A673 (cell line): ENCODE measurements at regions not wholly inside any gene's neighbourhood (a gene's known extent, or its start where the extent isn't known, plus 50 kb on each side); places are given as distances from the start of the nearest gene placed in this dataset.

ENCODE experiments used
- BruUV-seq: library from RNA; stranded (reverse); fragments of 400-500 nt; replicated peaks from 2 replicates; lab custom pipeline; 2021; lab: Mats Ljungman, UMichigan
- CTCF ChIA-PET: fragments of 300-600 bp; sonication (Branson Sonifier 250); formaldehyde crosslinking; loops from one replicate; lab custom pipeline; 2022; ENCODE audit warnings: antibody characterized with exemption; lab: Charles Lee
- POLR2A ChIA-PET: fragments of 300-600 bp; sonication (Branson Sonifier 250); formaldehyde crosslinking; loops from one replicate; lab custom pipeline; 2022; ENCODE audit warnings: antibody characterized with exemption; ENCODE audit not compliant: low non-redundant PET; lab: Charles Lee
- DNase-seq: peaks from one replicate; pipeline ENCODE4 v3.0.0-alpha.2; 2015; ENCODE audit warnings: low spot score
- H3K27ac ChIP-seq: fragments of 200-600 bp; sonication (generic); 2 replicates; pipeline ENCODE4 v1.5.1; 2016; ENCODE audit warnings: mixed run types, low read depth, mild to moderate bottlenecking, mixed read lengths, antibody characterized with exemption, low read length; ENCODE audit not compliant: poor library complexity, severe bottlenecking
- H3K27me3 ChIP-seq: fragments of 200-600 bp; sonication (generic); replicated peaks from 2 replicates; pipeline ENCODE4 v1.6.1; 2017; ENCODE audit warnings: mixed run types, low read depth, mild to moderate bottlenecking, mixed read lengths, antibody characterized with exemption, low read length; ENCODE audit not compliant: insufficient read depth, poor library complexity
- H3K36me3 ChIP-seq: fragments of 200-600 bp; sonication (generic); 2 replicates; pipeline ENCODE4 v1.6.1; 2016; ENCODE audit warnings: mixed run types, mild to moderate bottlenecking, mixed read lengths, antibody characterized with exemption, low read length; ENCODE audit not compliant: insufficient read depth, poor library complexity, severe bottlenecking
- H3K4me1 ChIP-seq: fragments of 200-600 bp; sonication (generic); 2 replicates; pipeline ENCODE4 v1.6.1; 2017; ENCODE audit warnings: mixed run types, mild to moderate bottlenecking, mixed read lengths, antibody characterized with exemption, low read length; ENCODE audit not compliant: insufficient read depth, poor library complexity, severe bottlenecking
- H3K4me3 ChIP-seq: fragments of 200-600 bp; sonication (generic); 2 replicates; pipeline ENCODE4 v1.5.1; 2016; ENCODE audit warnings: low read depth, mixed run types, mild to moderate bottlenecking, mixed read lengths, low read length; ENCODE audit not compliant: poor library complexity, severe bottlenecking
- H3K9me3 ChIP-seq: fragments of 200-600 bp; sonication (generic); 2 replicates; pipeline ENCODE4 v1.6.1; 2016; ENCODE audit warnings: mixed run types, low read depth, mild to moderate bottlenecking, mixed read lengths, antibody characterized with exemption, low read length; ENCODE audit not compliant: poor library complexity, severe bottlenecking
- EZH2 ChIP-seq: fragments of 200-600 bp; sonication (generic); IDR thresholded peaks from 2 replicates; pipeline ENCODE4 v1.6.1; 2017; ENCODE audit warnings: borderline replicate concordance, low read depth, mild to moderate bottlenecking, mixed read lengths, antibody characterized with exemption, low read length; ENCODE audit not compliant: poor library complexity, severe bottlenecking
- intact Hi-C: fragments of 100-400 bp; cut with micrococcal nuclease; formaldehyde crosslinking; loops from one replicate; pipeline ENCODE4 v1.10.0; 2022; ENCODE audit not compliant: unreplicated experiment
- TF ChIP-seq, protein P1 (sequence below): fragments of 300-800, 200-600 bp; sonication (generic); conservative IDR thresholded peaks from 2 replicates; pipeline ENCODE4 v1.5.1; 2017; ENCODE audit warnings: low read depth, mild to moderate bottlenecking, antibody characterized with exemption, low read length, moderate library complexity, mixed read lengths

- Histone ChIP-seq H3K4me1 (no peaks in the 10 kb centered on the region), H3K27me3 (peaks cover 46% of the 10 kb centered on the region), H3K9me3 (no peaks in the 10 kb centered on the region), H3K27ac (no peak overlapping the region), H3K4me3 (no peak overlapping the region), H3K36me3 (no peaks in the 10 kb centered on the region)
- no TSS peak for BruUV-seq
- intact Hi-C loops = no loop called here
- ChIA-PET POLR2A (no interaction called here), CTCF (no interaction called here)
- TF ChIP-seq EZH2 = no peak
- DNase-seq = no peak
Observed at GRCh38 chr16:86335266-86336172, 174.8 kb upstream of the FOXF1 start.

DNA sequence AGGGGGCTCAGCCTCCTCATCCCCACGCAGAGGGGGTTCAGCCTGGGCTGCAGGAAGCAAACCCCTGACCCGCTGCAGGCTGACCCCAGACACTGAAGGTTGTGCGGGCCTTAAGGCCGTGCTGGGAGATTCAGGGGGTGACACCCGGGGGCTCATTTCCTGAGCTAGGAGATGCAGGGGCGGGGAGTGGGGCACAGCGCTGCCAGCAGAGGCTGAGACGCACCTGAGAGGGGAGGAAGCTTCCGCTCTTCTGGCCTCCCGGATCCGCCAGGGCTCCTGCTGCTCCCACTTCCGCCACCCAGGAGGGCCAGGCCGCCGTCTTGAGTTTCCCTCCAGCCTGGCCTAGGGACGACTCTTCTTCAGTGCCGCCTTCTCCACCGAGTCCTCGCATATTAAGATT is 173.2 kb upstream of the FOXF1 start:
- BruUV-seq = no TSS peak
- TF ChIP-seq EZH2 = no peak
- TF ChIP-seq, protein P1, sequence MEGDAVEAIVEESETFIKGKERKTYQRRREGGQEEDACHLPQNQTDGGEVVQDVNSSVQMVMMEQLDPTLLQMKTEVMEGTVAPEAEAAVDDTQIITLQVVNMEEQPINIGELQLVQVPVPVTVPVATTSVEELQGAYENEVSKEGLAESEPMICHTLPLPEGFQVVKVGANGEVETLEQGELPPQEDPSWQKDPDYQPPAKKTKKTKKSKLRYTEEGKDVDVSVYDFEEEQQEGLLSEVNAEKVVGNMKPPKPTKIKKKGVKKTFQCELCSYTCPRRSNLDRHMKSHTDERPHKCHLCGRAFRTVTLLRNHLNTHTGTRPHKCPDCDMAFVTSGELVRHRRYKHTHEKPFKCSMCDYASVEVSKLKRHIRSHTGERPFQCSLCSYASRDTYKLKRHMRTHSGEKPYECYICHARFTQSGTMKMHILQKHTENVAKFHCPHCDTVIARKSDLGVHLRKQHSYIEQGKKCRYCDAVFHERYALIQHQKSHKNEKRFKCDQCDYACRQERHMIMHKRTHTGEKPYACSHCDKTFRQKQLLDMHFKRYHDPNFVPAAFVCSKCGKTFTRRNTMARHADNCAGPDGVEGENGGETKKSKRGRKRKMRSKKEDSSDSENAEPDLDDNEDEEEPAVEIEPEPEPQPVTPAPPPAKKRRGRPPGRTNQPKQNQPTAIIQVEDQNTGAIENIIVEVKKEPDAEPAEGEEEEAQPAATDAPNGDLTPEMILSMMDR = no peak
- peaks cover 44% of the 10 kb centered on the region for H3K27me3 ChIP-seq
- no peaks in the 10 kb centered on the region for H3K36me3 ChIP-seq
- intact Hi-C loops = no loop called here
- no peak overlapping the region for H3K27ac ChIP-seq
- ChIA-PET POLR2A (no interaction called here), CTCF (no interaction called here)
- no peak for DNase-seq
- H3K4me3 ChIP-seq = no peak overlapping the region
- H3K9me3 ChIP-seq = no peaks in the 10 kb centered on the region
- no peaks in the 10 kb centered on the region for H3K4me1 ChIP-seq

DNA sequence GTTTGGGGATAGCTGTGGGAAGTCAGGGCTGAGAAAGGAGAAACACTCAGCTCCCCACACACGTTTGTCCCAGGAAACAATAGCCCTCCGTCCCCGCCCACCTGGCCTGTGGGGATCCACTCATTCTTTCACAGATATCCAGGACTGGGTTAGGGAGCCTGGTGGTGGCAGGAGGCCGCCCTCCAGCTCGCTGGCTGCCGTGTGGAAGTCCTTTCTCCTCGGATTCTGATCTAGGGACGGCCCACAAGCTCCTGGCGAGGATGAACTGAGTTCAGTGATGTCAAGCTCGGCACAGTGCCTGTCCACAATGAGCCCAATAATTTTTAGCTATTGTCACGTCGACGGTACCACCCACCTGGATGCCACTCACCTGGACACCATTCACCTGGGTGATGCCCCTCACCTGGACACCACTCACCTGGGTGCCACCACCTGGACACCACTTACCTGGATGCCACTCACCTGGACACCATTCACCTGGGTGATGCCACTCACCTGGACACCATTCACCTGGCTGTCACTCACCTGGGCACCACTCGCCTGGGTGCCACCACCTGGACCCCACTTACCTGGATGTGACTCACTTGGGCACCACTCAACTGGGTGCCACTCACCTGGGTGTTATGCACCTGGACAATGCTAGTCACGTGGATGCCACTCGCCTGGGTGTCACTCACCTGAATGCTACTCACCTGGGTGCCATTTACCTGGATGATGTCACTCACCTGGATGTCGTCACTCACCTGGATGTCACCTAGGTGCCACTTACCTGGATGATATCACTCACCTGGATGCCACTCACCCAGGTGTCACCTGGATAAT is 172.5 kb upstream of the FOXF1 start:
- intact Hi-C loops = no loop called here
- TF ChIP-seq, protein P1 = no peak
- TF ChIP-seq EZH2 = no peak
- peaks cover 44% of the 10 kb centered on the region for H3K27me3 ChIP-seq
- H3K36me3 ChIP-seq = no peaks in the 10 kb centered on the region
- no peak overlapping the region for H3K4me3 ChIP-seq
- no TSS peak for BruUV-seq
- no peak overlapping the region for H3K27ac ChIP-seq
- POLR2A ChIA-PET = no interaction called here
- H3K9me3 ChIP-seq = no peaks in the 10 kb centered on the region
- no peak for DNase-seq
- CTCF ChIA-PET = no interaction called here
- H3K4me1 ChIP-seq = no peaks in the 10 kb centered on the region
